SK-N-SH (cell line): ENCODE measurements at regions not wholly inside any gene's neighbourhood (a gene's known extent, or its start where the extent isn't known, plus 50 kb on each side); places are given as distances from the start of the nearest gene placed in this dataset.

ENCODE experiments used
- CTCF ChIA-PET: fragments of 300-600, 350-600 bp; formaldehyde crosslinking; extraction: SDS; loops from one replicate; lab custom pipeline; 2021; lab: Yijun Ruan, JAX
- POLR2A ChIA-PET: fragments of 350-600 bp; sonication (Branson Sonifier 250); formaldehyde crosslinking; extraction: SDS; loops from one replicate; lab custom pipeline; 2020; ENCODE audit warnings: antibody characterized with exemption, inconsistent platforms; lab: Yijun Ruan, JAX
- DNase-seq: peaks from one replicate; pipeline ENCODE4 v3.0.0; 2012
- H2AFZ ChIP-seq: fragments of 200-600 bp; sonication (generic); 2 replicates; pipeline ENCODE4 v1.8.1; 2016; ENCODE audit warnings: antibody characterized with exemption, mild to moderate bottlenecking, low read depth
- H3F3A ChIP-seq: fragments of 200-600 bp; sonication (generic); replicated peaks from 2 replicates; pipeline ENCODE3; 2016; ENCODE audit warnings: antibody characterized with exemption, mild to moderate bottlenecking; ENCODE audit not compliant: insufficient read depth
- H3K27ac ChIP-seq, 2 experiments: fragments of 200-500 bp in 1 of 2; fragments of 200-600 bp in 1 of 2; sonication (Bioruptor generic) in 1 of 2; sonication (generic), shearing (Covaris generic) in 1 of 2; 2 replicates each; pipeline versions ENCODE4 v1.5.1 to v1.6.1; 2014 to 2016; ENCODE audit warnings: low read depth in 2 of 2, inconsistent platforms in 1 of 2, low read length in 1 of 2, mild to moderate bottlenecking in 1 of 2, mixed read lengths in 1 of 2
- H3K27me3 ChIP-seq: fragments of 200-600 bp; sonication (generic), shearing (Covaris generic); 2 replicates; pipeline ENCODE4 v1.6.1; 2016; ENCODE audit warnings: mixed run types; ENCODE audit not compliant: insufficient read depth
- H3K36me3 ChIP-seq, 2 experiments: fragments of 200-500 bp in 1 of 2; fragments of 200-600 bp in 1 of 2; sonication (Bioruptor generic) in 1 of 2; sonication (generic) in 1 of 2; replicated peaks in 1 of 2; 2 replicates each; pipeline versions ENCODE3 to v1.5.1; 2014 to 2016; ENCODE audit warnings: low read length in 1 of 2, mild to moderate bottlenecking in 1 of 2; ENCODE audit not compliant: insufficient read depth in 2 of 2, control insufficient read depth in 1 of 2
- H3K4me1 ChIP-seq, 2 experiments: fragments of 200-500 bp in 1 of 2; fragments of 200-600 bp in 1 of 2; sonication (Bioruptor generic) in 1 of 2; sonication (generic), shearing (Covaris generic) in 1 of 2; 2 replicates each; pipeline versions ENCODE4 v1.5.1 to v1.6.1; 2014 to 2016; ENCODE audit warnings: low read depth in 1 of 2, low read length in 1 of 2, mixed run types in 1 of 2; ENCODE audit not compliant: insufficient read depth in 2 of 2, control insufficient read depth in 1 of 2
- H3K4me2 ChIP-seq: fragments of 200-600 bp; sonication (generic), shearing (Covaris generic); 2 replicates; pipeline ENCODE4 v1.6.1; 2017; ENCODE audit warnings: mixed run types
- H3K4me3 ChIP-seq, 2 experiments: fragments of 200-500 bp in 1 of 2; fragments of 200-600 bp in 1 of 2; sonication (Bioruptor generic) in 1 of 2; sonication (generic), shearing (Covaris generic) in 1 of 2; 2 replicates each; pipeline versions ENCODE4 v1.5.1 to v1.8.1; 2014 to 2016; ENCODE audit warnings: low read depth in 2 of 2, inconsistent platforms in 1 of 2, low read length in 1 of 2, mild to moderate bottlenecking in 1 of 2, mixed read lengths in 1 of 2, moderate library complexity in 1 of 2
- H3K79me2 ChIP-seq: fragments of 200-600 bp; sonication (generic); 2 replicates; pipeline ENCODE4 v1.8.1; 2017; ENCODE audit warnings: mild to moderate bottlenecking; ENCODE audit not compliant: insufficient read depth
- H3K9ac ChIP-seq: fragments of 200-600 bp; sonication (generic); 2 replicates; pipeline ENCODE4 v1.6.1; 2017; ENCODE audit warnings: mixed run types
- H3K9me2 ChIP-seq: fragments of 200-600 bp; sonication (generic); 2 replicates; pipeline ENCODE4 v1.6.1; 2017; ENCODE audit warnings: mixed run types
- H3K9me3 ChIP-seq: fragments of 200-600 bp; sonication (generic); 2 replicates; pipeline ENCODE4 v1.6.1; 2017; ENCODE audit warnings: mixed run types, mild to moderate bottlenecking, moderate library complexity
- H4K20me1 ChIP-seq: fragments of 200-600 bp; sonication (generic); 2 replicates; pipeline ENCODE4 v1.6.1; 2017; ENCODE audit warnings: mild to moderate bottlenecking, mixed run types; ENCODE audit not compliant: insufficient read depth
- ELF1 ChIP-seq: IDR thresholded peaks from 2 replicates; pipeline ENCODE4 v1.4.0; 2012
- FOSL2 ChIP-seq: IDR thresholded peaks from 2 replicates; pipeline ENCODE4 v1.4.0; 2012; ENCODE audit warnings: low read depth, mild to moderate bottlenecking, moderate library complexity, borderline replicate concordance
- MXI1 ChIP-seq: IDR thresholded peaks from 2 replicates; pipeline ENCODE4 v1.6.1; 2012; ENCODE audit warnings: mild to moderate bottlenecking, low read depth, low read length, improper control_type of control experiment
- RCOR1 ChIP-seq: fragments of 150-350 bp; IDR thresholded peaks from 2 replicates; pipeline ENCODE4 v1.6.1; 2017; ENCODE audit warnings: antibody characterized with exemption, low read length
- RFX5 ChIP-seq: IDR thresholded peaks from 2 replicates; pipeline ENCODE4 v1.6.1; 2012; ENCODE audit warnings: mild to moderate bottlenecking, improper control_type of control experiment, low read length
- TEAD4 ChIP-seq: IDR thresholded peaks from 2 replicates; pipeline ENCODE4 v1.4.0; 2012; ENCODE audit warnings: mild to moderate bottlenecking, borderline replicate concordance; ENCODE audit not compliant: insufficient read depth
- WGBS: methylation state at CpG from one replicate; pipeline ENCODE4 v1.1.6; 2017; ENCODE audit warnings: low lambda C conversion rate; 5-methylcytosine and 5-hydroxymethylcytosine counted together
- TF ChIP-seq, protein P1 (sequence below): fragments of 150-350 bp; IDR thresholded peaks from 2 replicates; pipeline ENCODE4 v1.6.1; 2016; ENCODE audit warnings: mild to moderate bottlenecking, low read depth, low read length
- TF ChIP-seq, protein P2 (sequence below): IDR thresholded peaks from 2 replicates; pipeline ENCODE4 v1.4.0; 2012; ENCODE audit warnings: low read depth, borderline replicate concordance
- TF ChIP-seq, protein P3 (sequence below): fragments of 150-350 bp; IDR thresholded peaks from 2 replicates; pipeline ENCODE4 v1.6.1; 2017; ENCODE audit warnings: antibody characterized with exemption, low read length, low read depth, borderline replicate concordance

GRCh38 chr4:169912996-169913395, 113.2 kb downstream of the MFAP3L start:
- Histone ChIP-seq H3K4me1 (peaks cover 0 to 2% of the 10 kb centered on the region in 2 experiments; a peak in 1 of 4 replicates), H3K9ac (no peak overlapping the region), H3F3A (no peaks in the 10 kb centered on the region), H3K79me2 (no peaks in the 10 kb centered on the region), H4K20me1 (no peaks in the 10 kb centered on the region), H3K27me3 (no peaks in the 10 kb centered on the region), H2AFZ (no peak overlapping the region), H3K36me3 (no peaks in the 10 kb centered on the region), H3K9me2 (no peaks in the 10 kb centered on the region), H3K4me2 (no peak overlapping the region), H3K27ac (no peak overlapping the region), H3K9me3 (no peaks in the 10 kb centered on the region), H3K4me3 (no peak overlapping the region)
- ChIA-PET CTCF (no interaction called here), POLR2A (no interaction called here)
- DNase-seq, result no peak
- 83% methylated on average over 3 of the region's 3 CpGs for WGBS
- TF ChIP-seq, protein P1, sequence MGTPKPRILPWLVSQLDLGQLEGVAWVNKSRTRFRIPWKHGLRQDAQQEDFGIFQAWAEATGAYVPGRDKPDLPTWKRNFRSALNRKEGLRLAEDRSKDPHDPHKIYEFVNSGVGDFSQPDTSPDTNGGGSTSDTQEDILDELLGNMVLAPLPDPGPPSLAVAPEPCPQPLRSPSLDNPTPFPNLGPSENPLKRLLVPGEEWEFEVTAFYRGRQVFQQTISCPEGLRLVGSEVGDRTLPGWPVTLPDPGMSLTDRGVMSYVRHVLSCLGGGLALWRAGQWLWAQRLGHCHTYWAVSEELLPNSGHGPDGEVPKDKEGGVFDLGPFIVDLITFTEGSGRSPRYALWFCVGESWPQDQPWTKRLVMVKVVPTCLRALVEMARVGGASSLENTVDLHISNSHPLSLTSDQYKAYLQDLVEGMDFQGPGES, result no peak
- TF ChIP-seq, protein P2, sequence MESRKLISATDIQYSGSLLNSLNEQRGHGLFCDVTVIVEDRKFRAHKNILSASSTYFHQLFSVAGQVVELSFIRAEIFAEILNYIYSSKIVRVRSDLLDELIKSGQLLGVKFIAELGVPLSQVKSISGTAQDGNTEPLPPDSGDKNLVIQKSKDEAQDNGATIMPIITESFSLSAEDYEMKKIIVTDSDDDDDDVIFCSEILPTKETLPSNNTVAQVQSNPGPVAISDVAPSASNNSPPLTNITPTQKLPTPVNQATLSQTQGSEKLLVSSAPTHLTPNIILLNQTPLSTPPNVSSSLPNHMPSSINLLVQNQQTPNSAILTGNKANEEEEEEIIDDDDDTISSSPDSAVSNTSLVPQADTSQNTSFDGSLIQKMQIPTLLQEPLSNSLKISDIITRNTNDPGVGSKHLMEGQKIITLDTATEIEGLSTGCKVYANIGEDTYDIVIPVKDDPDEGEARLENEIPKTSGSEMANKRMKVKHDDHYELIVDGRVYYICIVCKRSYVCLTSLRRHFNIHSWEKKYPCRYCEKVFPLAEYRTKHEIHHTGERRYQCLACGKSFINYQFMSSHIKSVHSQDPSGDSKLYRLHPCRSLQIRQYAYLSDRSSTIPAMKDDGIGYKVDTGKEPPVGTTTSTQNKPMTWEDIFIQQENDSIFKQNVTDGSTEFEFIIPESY, result no peak
- TF ChIP-seq, protein P3, sequence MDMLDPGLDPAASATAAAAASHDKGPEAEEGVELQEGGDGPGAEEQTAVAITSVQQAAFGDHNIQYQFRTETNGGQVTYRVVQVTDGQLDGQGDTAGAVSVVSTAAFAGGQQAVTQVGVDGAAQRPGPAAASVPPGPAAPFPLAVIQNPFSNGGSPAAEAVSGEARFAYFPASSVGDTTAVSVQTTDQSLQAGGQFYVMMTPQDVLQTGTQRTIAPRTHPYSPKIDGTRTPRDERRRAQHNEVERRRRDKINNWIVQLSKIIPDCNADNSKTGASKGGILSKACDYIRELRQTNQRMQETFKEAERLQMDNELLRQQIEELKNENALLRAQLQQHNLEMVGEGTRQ, result no peak
- TF ChIP-seq RCOR1, result no peak
- no peak for TF ChIP-seq FOSL2
- TF ChIP-seq, all 33 proteins: peak for 0

DNA sequence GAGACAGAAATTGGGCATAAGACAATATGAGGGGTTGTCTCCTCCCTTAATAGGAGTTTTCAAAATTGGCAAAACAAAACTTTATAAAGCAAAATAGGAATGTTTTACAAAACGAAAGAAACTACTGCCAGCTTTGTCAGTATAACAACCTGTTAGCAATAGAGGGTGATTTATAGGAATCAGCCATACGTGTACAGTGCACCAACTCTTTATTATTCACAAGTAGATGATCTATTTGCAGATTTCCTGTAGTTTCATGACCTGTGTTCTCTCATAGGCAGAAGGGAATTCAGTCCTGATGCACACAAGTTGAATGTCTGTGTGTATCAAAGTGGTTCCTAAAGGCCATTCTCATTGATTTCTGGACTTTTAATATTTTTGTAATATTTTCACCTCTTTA, 116.3 kb downstream of the MFAP3L start:
- Histone ChIP-seq H2AFZ (no peak overlapping the region), H3K9me2 (no peaks in the 10 kb centered on the region), H3K4me1 (peaks cover 0 to 2% of the 10 kb centered on the region in 2 experiments; a peak in 1 of 4 replicates), H4K20me1 (no peaks in the 10 kb centered on the region), H3F3A (no peaks in the 10 kb centered on the region), H3K9me3 (no peaks in the 10 kb centered on the region), H3K9ac (no peak overlapping the region), H3K79me2 (no peaks in the 10 kb centered on the region), H3K27ac (no peak overlapping the region), H3K4me2 (no peak overlapping the region), H3K36me3 (no peaks in the 10 kb centered on the region), H3K4me3 (no peak overlapping the region), H3K27me3 (no peaks in the 10 kb centered on the region)
- ChIA-PET CTCF (no interaction called here), POLR2A (no interaction called here)
- no peak for TF ChIP-seq TEAD4
- no peak for TF ChIP-seq MXI1
- no peak for TF ChIP-seq RFX5
- no peak for TF ChIP-seq ELF1
- no peak for DNase-seq
- WGBS, result 71% methylated on average over 2 of the region's 2 CpGs
